GM20000 (cell line): ENCODE measurements at regions not wholly inside any gene's neighbourhood (a gene's known extent, or its start where the extent isn't known, plus 50 kb on each side); places are given as distances from the start of the nearest gene placed in this dataset.

Source experiments
- DNase-seq: peaks from one replicate; pipeline ENCODE4 v3.0.0; 2012; ENCODE audit warnings: low spot score
- TF ChIP-seq, protein P1 (sequence below): IDR thresholded peaks from 2 replicates; pipeline ENCODE4 v1.5.1; 2012; ENCODE audit warnings: mild to moderate bottlenecking, control low read depth; ENCODE audit errors: extremely low read depth, missing control alignments

- TF ChIP-seq, protein P1, sequence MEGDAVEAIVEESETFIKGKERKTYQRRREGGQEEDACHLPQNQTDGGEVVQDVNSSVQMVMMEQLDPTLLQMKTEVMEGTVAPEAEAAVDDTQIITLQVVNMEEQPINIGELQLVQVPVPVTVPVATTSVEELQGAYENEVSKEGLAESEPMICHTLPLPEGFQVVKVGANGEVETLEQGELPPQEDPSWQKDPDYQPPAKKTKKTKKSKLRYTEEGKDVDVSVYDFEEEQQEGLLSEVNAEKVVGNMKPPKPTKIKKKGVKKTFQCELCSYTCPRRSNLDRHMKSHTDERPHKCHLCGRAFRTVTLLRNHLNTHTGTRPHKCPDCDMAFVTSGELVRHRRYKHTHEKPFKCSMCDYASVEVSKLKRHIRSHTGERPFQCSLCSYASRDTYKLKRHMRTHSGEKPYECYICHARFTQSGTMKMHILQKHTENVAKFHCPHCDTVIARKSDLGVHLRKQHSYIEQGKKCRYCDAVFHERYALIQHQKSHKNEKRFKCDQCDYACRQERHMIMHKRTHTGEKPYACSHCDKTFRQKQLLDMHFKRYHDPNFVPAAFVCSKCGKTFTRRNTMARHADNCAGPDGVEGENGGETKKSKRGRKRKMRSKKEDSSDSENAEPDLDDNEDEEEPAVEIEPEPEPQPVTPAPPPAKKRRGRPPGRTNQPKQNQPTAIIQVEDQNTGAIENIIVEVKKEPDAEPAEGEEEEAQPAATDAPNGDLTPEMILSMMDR = no peak
- DNase-seq = no peak
Measured at GRCh38 chr2:133748007-133748700, 179.9 kb upstream of the NCKAP5 start.

- TF ChIP-seq, protein P1 = no peak
- DNase-seq = no peak
Measured at GRCh38 chr2:133753665-133754064, 185.4 kb upstream of the NCKAP5 start.

DNA sequence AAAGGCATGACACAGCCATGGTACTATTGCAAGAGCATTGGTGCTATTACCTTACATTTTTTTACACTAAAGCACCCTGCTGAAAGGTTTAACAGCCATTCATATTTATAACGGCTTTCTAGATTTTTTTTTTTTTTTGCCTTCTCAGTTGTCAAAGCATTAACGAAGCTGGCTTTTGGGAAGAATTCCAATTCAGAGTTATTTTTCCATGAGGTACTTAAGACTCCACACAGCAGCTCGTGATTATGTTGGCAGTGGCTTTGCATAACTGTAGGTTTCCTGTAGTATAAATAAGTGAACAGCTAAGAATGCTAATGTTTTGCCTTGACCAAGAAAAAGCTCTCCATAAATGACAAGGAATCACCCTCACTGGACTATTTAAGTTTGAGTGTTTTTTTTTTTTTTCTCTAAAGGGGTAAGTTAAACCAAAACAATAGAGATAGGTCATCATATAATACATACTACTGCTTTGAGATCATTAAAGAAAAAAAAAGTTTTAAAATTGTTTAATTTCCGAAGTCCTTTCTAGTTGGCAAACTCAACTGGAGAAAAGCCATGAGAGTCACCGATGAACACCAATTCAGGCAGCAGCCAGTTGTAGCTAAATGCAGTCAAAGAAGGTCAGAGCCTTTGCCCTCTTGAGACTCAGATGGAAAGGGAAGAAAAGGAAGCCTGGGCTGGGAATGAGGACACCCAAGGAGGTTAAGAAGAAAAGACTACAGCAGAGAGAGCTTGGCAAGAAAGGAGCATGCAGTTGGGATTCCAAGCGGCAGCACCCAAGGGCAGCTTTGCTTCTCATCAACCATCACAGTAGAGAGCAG is 187.4 kb upstream of the NCKAP5 start:
- TF ChIP-seq, protein P1 = no peak
- DNase-seq = no peak

DNA sequence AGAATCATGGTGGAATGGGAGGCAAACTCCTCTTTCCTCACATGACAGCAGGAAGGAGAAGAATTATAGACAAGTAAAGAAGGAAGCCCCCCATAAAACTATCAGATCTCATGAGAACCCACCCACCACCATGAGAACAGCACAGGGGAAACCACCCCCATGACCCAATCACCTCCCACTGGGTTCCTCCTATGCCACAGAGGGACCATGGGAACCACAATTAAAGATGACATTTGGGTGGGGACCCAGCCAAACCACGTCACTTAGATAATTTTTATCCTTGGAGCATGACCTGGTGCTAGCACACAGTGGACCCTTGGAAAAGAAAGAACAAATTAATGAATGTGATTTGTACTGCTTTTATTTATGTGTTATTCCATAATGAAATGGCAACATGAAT is 188.6 kb upstream of the NCKAP5 start:
- no peak for DNase-seq
- TF ChIP-seq, protein P1 = no peak

- TF ChIP-seq, protein P1 = no peak
Measured at GRCh38 chr2:133760376-133760775, 192.1 kb upstream of the NCKAP5 start.

GRCh38 chr2:133765658-133766057 is 197.4 kb upstream of the NCKAP5 start:
- DNase-seq = no peak
- TF ChIP-seq, protein P1 = no peak

More at GRCh38 chr2:133760376-133760775, 192.1 kb upstream of the NCKAP5 start:
- DNase-seq = no peak

GRCh38 chr2:133766164-133766832 is 198.0 kb upstream of the NCKAP5 start:
- DNase-seq = no peak

More at GRCh38 chr2:133766164-133766832, 198.0 kb upstream of the NCKAP5 start:
- TF ChIP-seq, protein P1 = no peak
